Fibroblast of lung (primary cell): ENCODE measurements at regions not wholly inside any gene's neighbourhood (a gene's known extent, or its start where the extent isn't known, plus 50 kb on each side); places are given as distances from the start of the nearest gene placed in this dataset.

Experiments
- EZH2 ChIP-seq: IDR thresholded peaks from 2 replicates; pipeline ENCODE4 v1.5.1; 2012; ENCODE audit warnings: low read length, control low read depth, mild to moderate bottlenecking; ENCODE audit errors: missing control alignments
- TF ChIP-seq, protein P1 (sequence below), 2 donors: IDR thresholded peaks in 1 of 2; conservative IDR thresholded peaks in 1 of 2; 1 replicate in 1 of 2; 2 replicates in 1 of 2; pipeline ENCODE4 v1.5.1; 2011 to 2012; ENCODE audit warnings: low read length in 2 of 2, control low read depth in 1 of 2, inconsistent platforms in 1 of 2, low read depth in 1 of 2, mild to moderate bottlenecking in 1 of 2

DNA sequence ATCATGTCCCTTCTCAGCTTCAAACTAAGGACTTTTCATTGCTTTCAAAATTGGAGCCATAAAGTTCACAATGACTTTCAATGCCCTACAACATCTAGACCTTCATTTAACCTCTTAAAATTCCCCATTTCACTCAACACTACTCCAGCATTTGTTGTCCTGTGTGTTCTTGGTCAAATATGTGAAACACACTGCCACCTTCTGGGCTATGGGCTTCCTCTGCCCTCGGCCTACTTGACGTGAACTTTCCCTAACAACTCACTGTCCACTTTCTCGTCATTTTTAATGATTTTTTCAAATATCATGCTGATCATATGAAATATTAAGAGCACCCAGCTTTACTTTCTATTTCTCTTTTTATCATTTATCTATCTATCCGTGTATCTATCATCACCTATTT is 2018.4 kb downstream of the NCAM2 start:
- no peak for TF ChIP-seq EZH2
- TF ChIP-seq, protein P1, sequence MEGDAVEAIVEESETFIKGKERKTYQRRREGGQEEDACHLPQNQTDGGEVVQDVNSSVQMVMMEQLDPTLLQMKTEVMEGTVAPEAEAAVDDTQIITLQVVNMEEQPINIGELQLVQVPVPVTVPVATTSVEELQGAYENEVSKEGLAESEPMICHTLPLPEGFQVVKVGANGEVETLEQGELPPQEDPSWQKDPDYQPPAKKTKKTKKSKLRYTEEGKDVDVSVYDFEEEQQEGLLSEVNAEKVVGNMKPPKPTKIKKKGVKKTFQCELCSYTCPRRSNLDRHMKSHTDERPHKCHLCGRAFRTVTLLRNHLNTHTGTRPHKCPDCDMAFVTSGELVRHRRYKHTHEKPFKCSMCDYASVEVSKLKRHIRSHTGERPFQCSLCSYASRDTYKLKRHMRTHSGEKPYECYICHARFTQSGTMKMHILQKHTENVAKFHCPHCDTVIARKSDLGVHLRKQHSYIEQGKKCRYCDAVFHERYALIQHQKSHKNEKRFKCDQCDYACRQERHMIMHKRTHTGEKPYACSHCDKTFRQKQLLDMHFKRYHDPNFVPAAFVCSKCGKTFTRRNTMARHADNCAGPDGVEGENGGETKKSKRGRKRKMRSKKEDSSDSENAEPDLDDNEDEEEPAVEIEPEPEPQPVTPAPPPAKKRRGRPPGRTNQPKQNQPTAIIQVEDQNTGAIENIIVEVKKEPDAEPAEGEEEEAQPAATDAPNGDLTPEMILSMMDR (conservative IDR thresholded peaks at IDR 0.05 in 1 of 2, IDR thresholded peaks at IDR 0.05 in 1 of 2; ENCODE audit: low read depth in 1 of 2, low read length in 2 of 2), result no peak
